ENCODE measurements at regions not wholly inside any gene's neighbourhood (a gene's known extent, or its start where the extent isn't known, plus 50 kb on each side); places are given as distances from the start of the nearest gene placed in this dataset.

- H3K27me3 Mint-ChIP-seq (ENCODE audit: insufficient read depth, unreplicated experiment), result no peaks in the 10 kb centered on the region
- peaks cover 14% of the 10 kb centered on the region for H3K9me3 Mint-ChIP-seq (ENCODE audit: unreplicated experiment)
- no peak overlapping the region for H3K27ac Mint-ChIP-seq (ENCODE audit: low read depth, unreplicated experiment)
- intact Hi-C loops (cut with micrococcal nuclease), result no loop called here
- no peak overlapping the region for H3K4me3 Mint-ChIP-seq (ENCODE audit: unreplicated experiment)
- no peak for TF ChIP-seq CTCF (IDR thresholded peaks at IDR 0.05; ENCODE audit: unreplicated experiment)
- CTCF ChIA-PET, result interaction anchor here (0.6 kb wide), 2 partner anchors 516 to 750 kb away, joined by 3 to 5 read pairs; no protein-coding TSS in a partner anchor
- no peaks in the 10 kb centered on the region for H3K36me3 Mint-ChIP-seq (ENCODE audit: insufficient read depth, unreplicated experiment)
- BruUV-seq (replicated peaks), result no TSS peak
- POLR2A ChIA-PET, result interaction anchor here (0.7 kb wide), 1 partner anchor 1175 kb away, joined by 3 read pairs; no protein-coding TSS in a partner anchor
- no peak for DNase-seq (ENCODE audit: unreplicated experiment)
- H3K4me1 Mint-ChIP-seq (ENCODE audit: insufficient read depth, unreplicated experiment), result peaks cover 4% of the 10 kb centered on the region
Measured at GRCh38 chr1:195790514-195791168, 817.6 kb downstream of the KCNT2 start.

- ChIA-PET CTCF (no interaction called here), POLR2A (no interaction called here)
- H3K4me3 Mint-ChIP-seq (ENCODE audit: unreplicated experiment), result no peak overlapping the region
- H3K36me3 Mint-ChIP-seq (ENCODE audit: insufficient read depth, unreplicated experiment), result no peaks in the 10 kb centered on the region
- peaks cover 10% of the 10 kb centered on the region for H3K9me3 Mint-ChIP-seq (ENCODE audit: unreplicated experiment)
- peaks cover 4% of the 10 kb centered on the region for H3K4me1 Mint-ChIP-seq (ENCODE audit: insufficient read depth, unreplicated experiment)
- no peak overlapping the region for H3K27ac Mint-ChIP-seq (ENCODE audit: low read depth, unreplicated experiment)
- H3K27me3 Mint-ChIP-seq (ENCODE audit: insufficient read depth, unreplicated experiment), result no peaks in the 10 kb centered on the region
- intact Hi-C loops (cut with micrococcal nuclease), result no loop called here
- BruUV-seq (replicated peaks), result no TSS peak
- no peak for DNase-seq (ENCODE audit: unreplicated experiment)
- TF ChIP-seq CTCF (IDR thresholded peaks at IDR 0.05; ENCODE audit: unreplicated experiment), result no peak
Measured at GRCh38 chr1:195789321-195789720, 818.9 kb downstream of the KCNT2 start.

GRCh38 chr1:195788721-195789120 lies 819.5 kb downstream of the KCNT2 start:
- peaks cover 7% of the 10 kb centered on the region for H3K9me3 Mint-ChIP-seq (ENCODE audit: unreplicated experiment)
- BruUV-seq (replicated peaks), result no TSS peak
- no peak overlapping the region for H3K4me3 Mint-ChIP-seq (ENCODE audit: unreplicated experiment)
- POLR2A ChIA-PET, result no interaction called here
- intact Hi-C loops (cut with micrococcal nuclease), result no loop called here
- TF ChIP-seq CTCF (IDR thresholded peaks at IDR 0.05; ENCODE audit: unreplicated experiment), result no peak
- no peaks in the 10 kb centered on the region for H3K36me3 Mint-ChIP-seq (ENCODE audit: insufficient read depth, unreplicated experiment)
- no peaks in the 10 kb centered on the region for H3K27me3 Mint-ChIP-seq (ENCODE audit: insufficient read depth, unreplicated experiment)
- CTCF ChIA-PET, result interaction anchor here (0.5 to 0.6 kb wide), 2 partner anchors 8 to 409 kb away, joined by 3 read pairs; no protein-coding TSS in a partner anchor
- DNase-seq (ENCODE audit: unreplicated experiment), result no peak
- H3K4me1 Mint-ChIP-seq (ENCODE audit: insufficient read depth, unreplicated experiment), result peaks cover 4% of the 10 kb centered on the region
- no peak overlapping the region for H3K27ac Mint-ChIP-seq (ENCODE audit: low read depth, unreplicated experiment)

- BruUV-seq (replicated peaks), result no TSS peak
Measured at GRCh38 chr1:195785830-195786229, 822.4 kb downstream of the KCNT2 start.

More at GRCh38 chr1:195785830-195786229, 822.4 kb downstream of the KCNT2 start:
- Mint-ChIP-seq H3K27ac (ENCODE audit: low read depth, unreplicated experiment) (no peak overlapping the region), H3K4me3 (ENCODE audit: unreplicated experiment) (no peak overlapping the region), H3K9me3 (ENCODE audit: unreplicated experiment) (peaks cover 7% of the 10 kb centered on the region), H3K27me3 (ENCODE audit: insufficient read depth, unreplicated experiment) (no peaks in the 10 kb centered on the region), H3K36me3 (ENCODE audit: insufficient read depth, unreplicated experiment) (no peaks in the 10 kb centered on the region), H3K4me1 (ENCODE audit: insufficient read depth, unreplicated experiment) (peaks cover 4% of the 10 kb centered on the region)
- TF ChIP-seq CTCF (IDR thresholded peaks at IDR 0.05; ENCODE audit: unreplicated experiment), result no peak
- intact Hi-C loops (cut with micrococcal nuclease), result no loop called here
- DNase-seq (ENCODE audit: unreplicated experiment), result no peak
- CTCF ChIA-PET, result interaction anchor here (0.9 kb wide), 1 partner anchor 14 kb away, joined by 3 read pairs; no protein-coding TSS in a partner anchor
- POLR2A ChIA-PET, result interaction anchor here (0.6 kb wide), 1 partner anchor 69 kb away, joined by 3 read pairs; no protein-coding TSS in a partner anchor
